GM12875 (cell line): ENCODE measurements at regions not wholly inside any gene's neighbourhood (a gene's known extent, or its start where the extent isn't known, plus 50 kb on each side); places are given as distances from the start of the nearest gene placed in this dataset.

ENCODE experiments used
- H3K4me3 ChIP-seq: one replicate; pipeline ENCODE4 v1.5.1; 2011; ENCODE audit warnings: low read depth, low read length, control low read depth
- TF ChIP-seq, protein P1 (sequence below): IDR thresholded peaks from 2 replicates; pipeline ENCODE4 v1.5.1; 2011; ENCODE audit warnings: low read depth, mild to moderate bottlenecking, control low read depth, inconsistent platforms, low read length, moderate library complexity, borderline replicate concordance; ENCODE audit not compliant: insufficient read depth

DNA sequence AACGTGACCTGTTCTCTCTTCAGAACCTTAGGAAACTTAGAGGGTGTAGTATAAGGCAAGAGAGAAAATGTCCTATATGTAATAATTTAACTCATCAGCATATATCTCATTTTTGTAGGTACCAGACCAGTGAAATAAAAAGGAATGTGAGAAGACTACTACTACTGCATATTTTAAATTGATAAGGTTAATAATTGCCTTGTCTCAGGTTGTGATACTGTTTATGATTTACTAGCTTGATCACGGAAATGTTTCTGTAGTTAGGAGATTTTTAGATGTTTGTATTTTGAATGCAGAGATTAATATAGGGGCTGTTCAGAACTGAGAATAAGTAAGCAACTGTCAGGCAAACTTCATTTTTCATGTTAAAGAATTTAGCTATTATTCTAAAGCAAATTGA lies 1563.4 kb downstream of the C4orf33 start:
- H3K4me3 ChIP-seq: no peak overlapping the region
- TF ChIP-seq, protein P1, sequence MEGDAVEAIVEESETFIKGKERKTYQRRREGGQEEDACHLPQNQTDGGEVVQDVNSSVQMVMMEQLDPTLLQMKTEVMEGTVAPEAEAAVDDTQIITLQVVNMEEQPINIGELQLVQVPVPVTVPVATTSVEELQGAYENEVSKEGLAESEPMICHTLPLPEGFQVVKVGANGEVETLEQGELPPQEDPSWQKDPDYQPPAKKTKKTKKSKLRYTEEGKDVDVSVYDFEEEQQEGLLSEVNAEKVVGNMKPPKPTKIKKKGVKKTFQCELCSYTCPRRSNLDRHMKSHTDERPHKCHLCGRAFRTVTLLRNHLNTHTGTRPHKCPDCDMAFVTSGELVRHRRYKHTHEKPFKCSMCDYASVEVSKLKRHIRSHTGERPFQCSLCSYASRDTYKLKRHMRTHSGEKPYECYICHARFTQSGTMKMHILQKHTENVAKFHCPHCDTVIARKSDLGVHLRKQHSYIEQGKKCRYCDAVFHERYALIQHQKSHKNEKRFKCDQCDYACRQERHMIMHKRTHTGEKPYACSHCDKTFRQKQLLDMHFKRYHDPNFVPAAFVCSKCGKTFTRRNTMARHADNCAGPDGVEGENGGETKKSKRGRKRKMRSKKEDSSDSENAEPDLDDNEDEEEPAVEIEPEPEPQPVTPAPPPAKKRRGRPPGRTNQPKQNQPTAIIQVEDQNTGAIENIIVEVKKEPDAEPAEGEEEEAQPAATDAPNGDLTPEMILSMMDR: no peak

DNA sequence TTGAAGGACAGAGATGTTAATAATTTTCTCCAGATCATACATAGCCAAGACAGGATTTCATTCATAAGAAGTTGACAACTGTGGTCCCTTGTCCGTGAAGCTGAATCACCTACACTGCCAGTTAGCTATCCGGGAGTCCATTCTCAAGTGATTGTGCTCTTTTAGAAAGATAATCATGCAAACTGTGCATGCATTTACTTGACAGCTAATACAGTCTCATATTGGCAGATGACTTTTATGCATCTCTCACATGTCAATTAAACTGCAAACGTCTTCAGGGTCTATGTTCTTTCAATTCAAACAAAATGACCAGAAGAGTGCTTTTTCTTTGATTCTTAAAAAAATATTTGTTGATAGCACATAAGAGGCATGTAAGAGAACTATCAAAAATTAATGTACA lies 1572.9 kb downstream of the C4orf33 start:
- no peak overlapping the region for H3K4me3 ChIP-seq
- TF ChIP-seq, protein P1: no peak

DNA sequence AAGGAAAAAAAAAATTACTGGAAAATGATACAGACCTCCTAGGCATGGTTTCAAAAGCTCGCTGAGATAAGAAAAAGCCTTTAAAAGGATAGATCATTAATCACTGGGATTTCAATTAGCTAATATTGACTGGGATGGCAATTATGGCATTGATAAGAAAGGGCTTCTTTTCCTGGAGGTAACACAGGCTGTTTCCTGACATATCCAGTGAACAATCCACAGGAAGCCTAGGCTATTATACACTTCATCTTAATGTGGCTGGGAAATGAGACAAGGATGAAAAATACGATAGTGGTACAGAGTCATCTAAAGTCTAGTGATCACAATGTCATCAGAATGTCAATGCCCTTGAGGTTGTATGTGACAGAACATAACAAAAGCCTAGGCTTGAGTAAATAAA lies 1579.3 kb downstream of the C4orf33 start:
- no peak overlapping the region for H3K4me3 ChIP-seq
- TF ChIP-seq, protein P1: no peak

DNA sequence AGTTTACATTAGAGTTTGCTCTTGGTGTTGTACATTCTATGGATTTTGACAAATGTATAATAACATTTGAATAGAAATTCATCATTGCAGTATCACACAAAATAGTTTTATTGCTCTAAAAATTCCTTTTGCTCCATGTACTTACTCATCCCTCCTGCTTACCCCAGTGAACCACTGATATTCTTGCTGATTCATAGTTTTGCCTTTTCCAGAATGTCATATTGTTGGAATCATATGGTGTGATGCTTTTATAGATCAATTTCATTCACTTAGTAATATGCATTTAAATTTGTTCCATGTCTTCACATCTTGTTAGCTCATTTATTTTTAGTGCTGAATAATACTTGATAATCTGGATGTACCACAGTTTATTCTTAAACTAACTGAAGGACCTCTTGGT lies 1593.2 kb downstream of the C4orf33 start:
- H3K4me3 ChIP-seq: no peak overlapping the region
- TF ChIP-seq, protein P1: no peak

DNA sequence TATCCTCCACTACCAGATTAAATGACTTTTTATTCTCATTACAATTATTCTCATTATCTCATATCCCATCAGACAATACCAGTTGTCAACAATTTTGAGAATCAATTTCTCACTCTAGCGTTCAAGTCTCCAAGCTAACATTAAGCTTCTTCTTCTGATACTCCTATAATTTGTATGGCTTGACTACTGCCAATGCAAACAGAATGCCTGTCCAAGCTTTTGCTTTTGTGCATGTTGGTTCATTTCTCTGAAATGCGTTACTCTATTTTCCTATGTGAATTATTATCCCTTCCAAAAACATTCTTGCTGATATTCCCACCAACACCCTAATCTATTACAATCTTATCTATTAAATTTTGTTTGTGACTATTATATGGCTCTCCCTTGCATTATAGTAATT lies 1602.3 kb downstream of the C4orf33 start:
- TF ChIP-seq, protein P1: no peak
- H3K4me3 ChIP-seq: no peak overlapping the region

DNA sequence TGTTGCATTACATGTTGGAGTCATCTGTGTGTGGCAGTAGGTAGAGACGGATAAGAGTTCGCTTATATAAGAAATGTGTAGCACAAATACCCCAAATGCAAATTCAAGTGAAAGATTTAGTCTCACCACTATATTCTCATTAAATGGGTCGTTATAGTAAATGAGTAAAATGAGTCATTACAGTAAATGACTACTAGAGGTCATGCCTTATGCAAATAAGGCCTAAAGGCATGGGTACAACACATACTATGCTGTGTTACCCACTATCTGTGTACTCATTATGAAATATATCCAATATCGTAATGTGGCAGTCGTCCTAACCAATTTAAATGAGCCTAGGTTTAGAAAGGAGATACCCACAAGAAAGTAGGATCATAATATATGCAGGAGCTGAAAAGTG lies 1603.1 kb downstream of the C4orf33 start:
- TF ChIP-seq, protein P1: no peak
- no peak overlapping the region for H3K4me3 ChIP-seq

DNA sequence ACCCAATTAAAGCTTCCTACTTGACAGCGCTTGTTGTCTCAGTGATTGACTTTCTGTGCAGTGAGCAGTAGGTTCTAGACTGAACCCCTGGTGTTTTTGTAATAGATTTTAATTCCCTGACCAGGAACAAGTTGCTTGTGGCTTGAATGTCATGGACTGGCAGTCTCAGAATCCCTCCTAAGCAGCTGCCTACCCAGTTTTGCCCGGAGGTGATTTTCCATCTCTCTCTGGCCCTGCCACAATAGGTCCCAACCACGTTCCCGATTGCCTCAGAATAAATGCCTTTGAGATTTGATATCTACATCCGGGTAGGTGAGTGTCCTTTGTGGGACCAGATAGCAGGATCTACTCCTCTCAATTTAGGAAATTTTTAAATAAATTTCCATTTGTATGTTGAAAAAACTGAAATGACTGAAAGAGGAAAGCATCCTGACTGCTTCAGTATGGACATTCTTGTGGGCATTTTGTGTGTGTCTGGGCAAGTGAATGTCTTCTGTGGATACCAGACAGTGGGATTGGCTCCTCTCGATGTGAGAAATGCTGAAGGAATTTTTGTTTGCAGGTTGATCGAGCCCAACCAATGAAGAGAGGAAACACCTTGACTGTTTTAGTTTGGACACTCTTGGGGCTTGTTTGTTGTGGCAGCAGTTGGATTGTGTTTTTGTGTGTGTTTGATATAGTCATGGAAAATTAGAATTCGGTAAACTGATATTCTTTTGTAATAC lies 1607.4 kb downstream of the C4orf33 start:
- TF ChIP-seq, protein P1: no peak
- H3K4me3 ChIP-seq: no peak overlapping the region
